Stomach (tissue), 8 donors: ENCODE measurements at regions not wholly inside any gene's neighbourhood (a gene's known extent, or its start where the extent isn't known, plus 50 kb on each side); places are given as distances from the start of the nearest gene placed in this dataset.

Source experiments
- DNase-seq, 2 donors: peaks; one replicate each; pipeline versions ENCODE4 v3.0.0 to v3.0.0-alpha.2; 2013 to 2019
- H3K27ac ChIP-seq, 5 donors: fragments of 200-600 bp in 4 of 5; sonication (generic) in 4 of 5; one replicate each; pipeline ENCODE4 v1.5.1; 2013 to 2019; ENCODE audit warnings: mild to moderate bottlenecking in 1 of 5, moderate library complexity in 1 of 5
- H3K27me3 ChIP-seq, 3 donors: fragments of 200-600 bp; sonication (generic); one replicate each; pipeline ENCODE4 v1.5.1; 2017 to 2019; ENCODE audit warnings: mixed run types in 1 of 3
- H3K36me3 ChIP-seq, 4 donors: fragments of 200-600 bp; sonication (generic); 1 replicate in 3 of 4; 2 replicates in 1 of 4; pipeline ENCODE4 v1.5.1; 2016 to 2019
- H3K4me1 ChIP-seq, 4 donors: fragments of 200-600 bp; sonication (generic); one replicate each; pipeline ENCODE4 v1.5.1; 2016 to 2019
- H3K4me3 ChIP-seq, 4 donors: fragments of 200-600 bp; sonication (generic) in 3 of 4; one replicate each; pipeline ENCODE4 v1.5.1; 2016 to 2019; ENCODE audit warnings: mild to moderate bottlenecking in 1 of 4
- H3K9me3 ChIP-seq, 4 donors: fragments of 200-600 bp; sonication (generic); one replicate each; pipeline ENCODE4 v1.5.1; 2016 to 2019
- CTCF ChIP-seq, 7 experiments: fragments of 450-650 bp in 4 of 7; fragments of 200-600 bp in 3 of 7; sonication (generic) in 3 of 7; IDR thresholded peaks; one replicate each; pipeline ENCODE4 v1.5.1; 2016 to 2019; ENCODE audit warnings: antibody characterized with exemption in 7 of 7, control low read depth in 2 of 7, mild to moderate bottlenecking in 1 of 7
- EP300 ChIP-seq: sonication (generic); formaldehyde crosslinking; IDR thresholded peaks from one replicate; pipeline ENCODE4 v1.6.1; 2017; ENCODE audit warnings: antibody characterized with exemption
- POLR2A ChIP-seq, 4 donors: fragments of 450-650 bp; IDR thresholded peaks; one replicate each; pipeline ENCODE4 v1.6.1; 2016; ENCODE audit warnings: antibody characterized with exemption in 4 of 4, control low read depth in 2 of 4, mild to moderate bottlenecking in 1 of 4, moderate library complexity in 1 of 4
- POLR2AphosphoS5 ChIP-seq, 3 donors: sonication (generic); formaldehyde crosslinking; IDR thresholded peaks; one replicate each; pipeline ENCODE4 v1.6.1; 2016; ENCODE audit warnings: antibody characterized with exemption in 3 of 3
- WGBS, 5 donors: extraction: QIAGEN DNeasy Blood & Tissue Kit in 3 of 5; methylation state at CpG; one replicate each; pipeline versions ENCODE4 v1.1.5 to v1.1.7; 2013 to 2018; 5-methylcytosine and 5-hydroxymethylcytosine counted together
- intact Hi-C: fragments of 100-400 bp; cut with DNase I; formaldehyde crosslinking; loops from one replicate; pipeline ENCODE4 v1.15.1; 2023; ENCODE audit warnings: low total_unique reads
- donor health status: healthy with polysubstance abuse.
- donor health status: Bipolar disorder and iron deficiency.
- donor health status: healthy.

DNA sequence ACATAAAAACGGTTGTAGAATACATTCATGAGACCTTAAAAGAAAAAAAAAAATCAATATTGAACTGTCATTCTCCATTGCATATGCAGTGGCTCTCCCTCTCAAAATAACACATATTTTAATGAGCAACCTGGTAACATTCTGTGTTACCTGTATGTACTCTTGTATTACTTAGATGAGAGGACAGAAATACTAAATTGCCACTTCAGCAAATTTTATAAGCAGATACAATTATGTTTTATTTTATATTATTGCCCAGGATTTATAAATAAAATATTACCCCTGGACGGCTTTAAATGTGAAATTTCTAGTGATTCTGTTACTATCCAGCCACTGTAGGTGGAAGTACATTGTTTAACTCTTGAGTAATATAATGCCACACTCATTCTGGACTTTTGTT is 463.2 kb upstream of the ROBO1 start:
- 66 to 77% (median 72%) methylated on average over 2 of the region's 2 CpGs for WGBS, 5 donors
- H3K9me3 ChIP-seq = peaks cover 0 to 4% (median 0%) of the 10 kb centered on the region in 4 donors
- H3K4me3 ChIP-seq = no peak overlapping the region
- no peaks in the 10 kb centered on the region for H3K4me1 ChIP-seq
- TF ChIP-seq POLR2A (IDR thresholded peaks at IDR 0.05) (no peak), EP300 (no peak)
- H3K36me3 ChIP-seq = no peaks in the 10 kb centered on the region
- no peak for DNase-seq
- intact Hi-C loops = no loop called here
- H3K27ac ChIP-seq = no peak overlapping the region
- H3K27me3 ChIP-seq = no peaks in the 10 kb centered on the region

GRCh38 chr3:80227216-80227615 is 459.4 kb upstream of the ROBO1 start:
- H3K9me3 ChIP-seq = peaks cover 0 to 4% (median 0%) of the 10 kb centered on the region in 4 donors
- TF ChIP-seq CTCF (IDR thresholded peaks at IDR 0.05) (no peak), POLR2AphosphoS5 (IDR thresholded peaks at IDR 0.05) (no peak), POLR2A (IDR thresholded peaks at IDR 0.05) (no peak), EP300 (no peak)
- 56 to 82% (median 66%) methylated on average over 1 of the region's 1 CpG for WGBS, 5 donors
- no peak overlapping the region for H3K4me3 ChIP-seq
- DNase-seq = no peak
- no peaks in the 10 kb centered on the region for H3K27me3 ChIP-seq
- H3K36me3 ChIP-seq = no peaks in the 10 kb centered on the region
- no peaks in the 10 kb centered on the region for H3K4me1 ChIP-seq
- intact Hi-C loops = no loop called here
- no peak overlapping the region for H3K27ac ChIP-seq

DNA sequence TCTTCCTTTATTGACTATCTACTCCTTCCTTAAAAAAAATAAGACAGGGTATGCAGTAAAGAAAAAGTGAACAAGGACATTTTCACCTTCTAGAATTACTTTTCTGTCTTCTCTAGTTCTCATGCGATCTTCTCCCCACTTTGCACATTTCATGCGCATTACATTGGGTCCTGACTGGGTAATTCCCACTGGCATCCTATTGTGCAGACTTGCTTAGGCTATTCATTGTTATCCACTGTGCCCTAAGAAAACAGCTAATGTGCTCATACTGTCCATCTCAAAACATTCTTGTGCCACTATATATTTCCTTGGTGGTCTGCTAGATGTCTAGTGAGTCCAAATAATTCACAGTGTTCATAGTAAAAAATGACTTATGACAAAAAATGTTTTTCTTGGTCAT is 447.4 kb upstream of the ROBO1 start:
- intact Hi-C loops = no loop called here
- Histone ChIP-seq H3K4me1 (no peaks in the 10 kb centered on the region), H3K36me3 (no peaks in the 10 kb centered on the region), H3K9me3 (peaks cover 0 to 4% (median 0%) of the 10 kb centered on the region in 4 donors), H3K27ac (no peak overlapping the region), H3K27me3 (no peaks in the 10 kb centered on the region), H3K4me3 (no peak overlapping the region)
- TF ChIP-seq EP300 (no peak), CTCF (IDR thresholded peaks at IDR 0.05) (no peak), POLR2AphosphoS5 (IDR thresholded peaks at IDR 0.05) (no peak), POLR2A (IDR thresholded peaks at IDR 0.05) (no peak)
- WGBS, 5 donors = 63 to 81% (median 72%) methylated on average over 2 of the region's 2 CpGs
- DNase-seq = no peak

DNA sequence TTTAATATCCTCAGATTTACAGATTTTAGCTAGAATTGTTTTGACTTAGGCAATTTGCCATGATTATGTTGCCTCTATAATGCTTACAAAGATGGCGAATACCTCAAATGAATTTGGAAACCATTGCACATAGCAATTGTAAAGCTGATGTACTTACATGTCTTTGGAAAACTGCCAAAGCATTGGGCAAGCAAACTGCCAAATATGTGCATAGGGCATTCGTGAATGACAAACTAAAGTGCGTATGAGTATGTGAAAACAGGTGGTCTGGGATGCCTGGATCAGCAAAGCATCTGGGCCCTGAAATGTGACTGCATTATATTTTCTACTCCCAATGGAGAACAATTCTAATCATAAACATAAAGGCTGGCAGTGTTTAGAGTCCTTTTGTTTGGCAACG is 445.3 kb upstream of the ROBO1 start:
- 51 to 74% (median 71%) methylated on average over 4 of the region's 4 CpGs for WGBS, 5 donors
- Histone ChIP-seq H3K27ac (no peak overlapping the region), H3K4me1 (no peaks in the 10 kb centered on the region), H3K9me3 (peaks cover 0 to 10% (median 0%) of the 10 kb centered on the region in 4 donors), H3K36me3 (no peaks in the 10 kb centered on the region), H3K4me3 (no peak overlapping the region), H3K27me3 (no peaks in the 10 kb centered on the region)
- TF ChIP-seq POLR2AphosphoS5 (IDR thresholded peaks at IDR 0.05) (no peak), CTCF (IDR thresholded peaks at IDR 0.05) (no peak), EP300 (no peak), POLR2A (IDR thresholded peaks at IDR 0.05) (no peak)
- intact Hi-C loops = no loop called here
- no peak for DNase-seq

- H3K27ac ChIP-seq = no peak overlapping the region
- no peaks in the 10 kb centered on the region for H3K27me3 ChIP-seq
- no peak overlapping the region for H3K4me3 ChIP-seq
- no peaks in the 10 kb centered on the region for H3K36me3 ChIP-seq
- intact Hi-C loops = no loop called here
- WGBS, 5 donors = 35 to 50% (median 44%) methylated on average over 3 of the region's 3 CpGs
- TF ChIP-seq CTCF (IDR thresholded peaks at IDR 0.05) = no peak
- TF ChIP-seq POLR2A (IDR thresholded peaks at IDR 0.05) = no peak
- no peak for TF ChIP-seq POLR2AphosphoS5 (IDR thresholded peaks at IDR 0.05)
- no peak for TF ChIP-seq EP300
- peaks cover 0 to 6% (median 2%) of the 10 kb centered on the region in 4 donors for H3K9me3 ChIP-seq
- peaks cover 0 to 4% (median 0%) of the 10 kb centered on the region in 4 donors for H3K4me1 ChIP-seq
- DNase-seq = no peak
Observed at GRCh38 chr3:80192936-80193335, 425.1 kb upstream of the ROBO1 start.
